ENCODE measurements at regions not wholly inside any gene's neighbourhood (a gene's known extent, or its start where the extent isn't known, plus 50 kb on each side); places are given as distances from the start of the nearest gene placed in this dataset.

DNA sequence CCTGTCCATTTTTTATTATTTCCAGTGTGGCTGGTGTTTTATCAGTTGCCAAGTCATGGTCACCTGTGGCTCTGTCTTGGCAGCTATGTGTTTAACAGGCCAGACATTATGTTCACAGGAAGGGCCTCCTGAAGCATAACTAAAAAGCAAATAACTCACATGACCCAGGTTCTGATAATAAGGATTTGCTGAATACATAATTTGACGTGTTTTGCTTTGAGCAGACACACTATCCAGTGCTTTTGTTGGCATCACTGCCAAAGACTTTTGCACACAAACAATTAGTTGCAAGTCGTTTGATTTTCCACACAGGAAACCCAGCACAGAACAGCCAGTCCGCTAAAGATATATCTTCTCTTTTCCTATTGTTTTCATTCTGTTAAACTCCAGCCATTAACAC is 173.6 kb downstream of the ARL4A start:
- TF ChIP-seq, protein P1, sequence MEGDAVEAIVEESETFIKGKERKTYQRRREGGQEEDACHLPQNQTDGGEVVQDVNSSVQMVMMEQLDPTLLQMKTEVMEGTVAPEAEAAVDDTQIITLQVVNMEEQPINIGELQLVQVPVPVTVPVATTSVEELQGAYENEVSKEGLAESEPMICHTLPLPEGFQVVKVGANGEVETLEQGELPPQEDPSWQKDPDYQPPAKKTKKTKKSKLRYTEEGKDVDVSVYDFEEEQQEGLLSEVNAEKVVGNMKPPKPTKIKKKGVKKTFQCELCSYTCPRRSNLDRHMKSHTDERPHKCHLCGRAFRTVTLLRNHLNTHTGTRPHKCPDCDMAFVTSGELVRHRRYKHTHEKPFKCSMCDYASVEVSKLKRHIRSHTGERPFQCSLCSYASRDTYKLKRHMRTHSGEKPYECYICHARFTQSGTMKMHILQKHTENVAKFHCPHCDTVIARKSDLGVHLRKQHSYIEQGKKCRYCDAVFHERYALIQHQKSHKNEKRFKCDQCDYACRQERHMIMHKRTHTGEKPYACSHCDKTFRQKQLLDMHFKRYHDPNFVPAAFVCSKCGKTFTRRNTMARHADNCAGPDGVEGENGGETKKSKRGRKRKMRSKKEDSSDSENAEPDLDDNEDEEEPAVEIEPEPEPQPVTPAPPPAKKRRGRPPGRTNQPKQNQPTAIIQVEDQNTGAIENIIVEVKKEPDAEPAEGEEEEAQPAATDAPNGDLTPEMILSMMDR (IDR thresholded peaks at IDR 0.05; ENCODE audit: insufficient read depth, low read length, poor library complexity, severe bottlenecking), result no peak
- TF ChIP-seq EZH2phosphoT487 (conservative IDR thresholded peaks at IDR 0.05; ENCODE audit: low read length), result no peak

All from SU-DHL-6 (cell line).